NCI-H524 (cell line): ENCODE measurements at regions not wholly inside any gene's neighbourhood (a gene's known extent, or its start where the extent isn't known, plus 50 kb on each side); places are given as distances from the start of the nearest gene placed in this dataset.
A peak's percentile ranks its signal among the peaks of the same experiment; 100 is the strongest.
"Not testable (repeated sequence)": the region's sequence is repeated elsewhere in the genome, so short reads cannot be mapped to it uniquely, and the experiment has no call there.

Source experiments
- DNase-seq, 2 experiments: peaks; one replicate each; lab custom pipeline; 2025; lab: John Stamatoyannopoulos, UW

DNA sequence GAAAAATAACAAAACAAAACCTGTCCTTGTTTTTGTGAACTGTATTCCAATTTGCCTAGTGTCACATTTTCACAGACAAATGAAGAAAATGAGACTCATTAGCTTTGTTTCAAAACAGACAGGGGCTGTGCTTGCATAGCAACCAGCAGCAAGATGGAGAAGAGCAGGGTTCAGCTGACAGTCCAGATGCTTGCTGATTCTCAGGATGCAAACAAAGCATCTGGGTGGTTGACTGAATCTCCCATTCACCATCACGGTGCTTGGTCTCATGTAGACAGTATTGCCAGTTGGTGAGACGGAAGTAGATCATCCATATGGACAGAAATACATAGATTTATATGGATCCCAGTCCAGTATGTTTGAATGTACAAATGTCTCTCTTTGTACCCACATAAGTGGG, 326.8 kb downstream of the CCDC85A start:
- DNase-seq: peak in 1 of 2 experiments; percentile 82

DNA sequence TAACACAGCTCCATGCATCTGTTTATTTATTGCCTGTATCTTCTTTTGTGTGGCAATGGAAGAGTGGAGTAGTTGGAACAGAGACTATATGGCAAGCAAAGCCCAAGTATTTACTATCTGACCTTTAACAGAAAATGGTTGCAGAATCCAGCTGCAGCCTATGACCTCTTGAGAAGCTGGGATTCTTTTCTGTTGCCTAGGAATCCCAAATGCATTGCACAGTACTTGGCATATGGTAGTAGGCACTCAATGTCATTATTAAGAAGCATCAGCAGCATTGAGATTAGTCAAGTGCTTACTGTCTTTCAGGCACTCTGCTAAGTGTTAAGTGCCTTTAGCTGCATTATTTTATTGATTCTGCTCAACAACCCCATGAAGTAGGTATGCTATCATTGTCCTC, 331.6 kb downstream of the CCDC85A start:
- DNase-seq: peak; percentile 87 to 97

DNA sequence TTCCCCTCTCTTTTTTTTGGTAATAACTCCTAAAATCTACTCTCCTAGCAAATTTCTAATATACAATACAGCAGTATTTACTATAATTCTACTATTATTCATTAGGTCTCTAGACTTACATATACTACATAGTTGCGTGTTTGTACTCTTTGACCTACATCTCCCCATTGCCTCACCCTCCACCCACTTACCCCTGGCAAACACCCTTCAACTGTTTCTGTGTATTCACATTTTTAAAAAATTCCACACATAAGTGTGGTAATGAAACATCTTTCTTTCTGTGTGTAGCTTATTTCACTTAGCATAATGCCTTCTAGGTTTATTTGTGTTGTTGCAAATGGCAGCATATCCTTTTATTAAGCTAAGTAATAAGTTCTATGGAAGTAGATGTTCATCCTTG, 336.0 kb downstream of the CCDC85A start:
- DNase-seq: no peak

DNA sequence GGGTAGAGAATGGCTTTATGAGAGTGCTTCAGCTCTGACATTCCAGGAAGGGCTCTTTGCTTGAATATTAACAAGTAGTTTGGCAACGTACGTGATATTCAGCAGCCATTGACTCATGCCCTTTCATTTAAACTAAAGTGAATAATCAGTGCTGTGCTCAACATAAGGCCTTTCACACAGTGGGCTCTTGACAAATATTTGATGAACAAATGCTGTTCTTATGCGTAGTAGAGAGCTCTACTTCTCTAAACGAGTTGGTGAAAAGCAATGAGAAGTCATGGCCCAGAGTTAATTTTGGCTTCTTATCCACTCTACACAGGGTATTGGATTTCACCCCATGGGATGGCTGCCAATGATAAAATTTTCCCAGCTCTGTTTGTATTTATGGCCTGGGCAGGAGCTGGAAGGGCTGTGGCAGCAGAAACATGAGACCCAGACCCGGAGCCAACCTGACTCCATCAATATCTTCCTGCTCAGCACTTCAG, 338.9 kb downstream of the CCDC85A start:
- peak; percentile 46 to 90 for DNase-seq

GRCh38 chr2:56523816-56524215, 340.0 kb downstream of the CCDC85A start:
- no peak for DNase-seq

DNA sequence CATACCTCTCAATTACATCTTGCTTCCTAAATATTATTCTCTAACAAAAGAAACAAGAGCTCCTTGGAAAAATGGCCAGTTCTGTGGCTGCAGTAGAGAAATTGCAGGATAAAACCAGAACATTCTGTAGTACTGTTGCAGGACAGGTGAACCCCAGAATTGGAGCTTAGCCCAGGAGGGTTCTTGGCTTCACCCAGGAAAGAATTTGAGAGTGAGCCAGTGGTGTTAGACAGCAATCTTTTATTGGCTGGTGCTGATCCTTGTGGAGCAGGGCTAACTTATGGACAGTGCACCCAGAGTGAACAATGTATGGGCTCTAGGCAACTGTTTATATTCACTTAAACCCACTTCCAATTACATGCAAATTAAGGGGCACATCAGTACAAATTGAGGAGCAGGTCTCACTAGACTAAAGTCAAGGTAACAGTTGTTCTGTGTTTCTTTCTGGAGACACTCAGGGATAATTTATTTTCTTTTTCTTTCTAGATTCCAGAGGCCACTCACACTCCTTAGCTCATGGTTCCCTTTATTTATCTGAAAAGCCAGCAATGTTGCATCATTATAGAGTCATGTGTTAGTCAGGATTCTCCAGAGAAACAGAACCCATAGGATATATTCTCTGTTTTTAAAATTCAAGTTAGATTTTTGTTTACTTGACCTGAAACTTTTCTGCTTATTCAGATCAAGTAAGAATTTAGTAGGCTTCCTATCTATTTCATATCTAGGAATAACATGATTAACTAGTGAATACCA, 348.1 kb downstream of the CCDC85A start:
- DNase-seq: no peak

GRCh38 chr2:56534321-56534720, 350.5 kb downstream of the CCDC85A start:
- no peak for DNase-seq

DNA sequence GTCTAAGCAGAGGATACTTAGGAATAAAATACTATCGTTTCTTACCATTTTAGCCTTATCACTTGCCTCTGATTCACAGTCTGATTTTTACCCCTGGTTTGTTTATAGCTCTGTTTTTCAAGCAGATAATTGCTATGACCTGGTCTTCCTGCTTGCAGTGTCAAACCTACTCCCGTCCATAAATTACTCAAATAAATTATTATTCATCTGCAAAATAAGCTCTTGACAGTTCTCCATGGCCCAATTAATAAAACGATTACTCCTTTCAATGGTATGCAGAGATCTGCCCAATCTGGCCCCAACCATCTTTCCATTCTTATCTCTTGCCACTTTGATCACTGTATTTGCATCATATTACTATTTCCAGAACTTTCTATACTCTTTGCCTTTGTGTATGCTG, 354.0 kb downstream of the CCDC85A start:
- no peak for DNase-seq

- no peak for DNase-seq
Observed at GRCh38 chr2:56539618-56540017, 355.8 kb downstream of the CCDC85A start.

GRCh38 chr2:56540467-56540866, 356.7 kb downstream of the CCDC85A start:
- DNase-seq: no peak

GRCh38 chr2:56540916-56541315, 357.1 kb downstream of the CCDC85A start:
- no peak for DNase-seq

DNA sequence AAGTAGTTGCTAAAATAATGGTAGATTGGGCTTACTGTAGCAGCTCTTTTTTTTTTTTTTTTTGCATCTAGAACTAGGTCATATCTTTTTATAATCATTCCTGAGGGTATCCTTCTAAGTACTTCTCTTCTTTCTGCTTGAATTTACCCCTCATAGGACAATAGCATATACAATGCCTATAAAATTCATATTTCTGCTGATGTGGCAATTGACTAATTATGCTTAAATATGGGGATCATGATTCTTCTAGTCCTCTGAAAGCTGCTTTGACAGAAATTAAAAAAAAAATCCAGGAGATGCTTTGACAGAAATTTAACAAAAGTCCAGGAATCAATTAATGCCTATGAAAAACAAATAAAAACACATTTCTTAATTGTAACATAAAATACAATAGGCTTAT, 358.4 kb downstream of the CCDC85A start:
- DNase-seq: no peak

- DNase-seq: no peak
Observed at GRCh38 chr2:56565143-56565542, 381.4 kb downstream of the CCDC85A start.

- DNase-seq: no peak
Observed at GRCh38 chr2:56571074-56571473, 387.3 kb downstream of the CCDC85A start.

DNA sequence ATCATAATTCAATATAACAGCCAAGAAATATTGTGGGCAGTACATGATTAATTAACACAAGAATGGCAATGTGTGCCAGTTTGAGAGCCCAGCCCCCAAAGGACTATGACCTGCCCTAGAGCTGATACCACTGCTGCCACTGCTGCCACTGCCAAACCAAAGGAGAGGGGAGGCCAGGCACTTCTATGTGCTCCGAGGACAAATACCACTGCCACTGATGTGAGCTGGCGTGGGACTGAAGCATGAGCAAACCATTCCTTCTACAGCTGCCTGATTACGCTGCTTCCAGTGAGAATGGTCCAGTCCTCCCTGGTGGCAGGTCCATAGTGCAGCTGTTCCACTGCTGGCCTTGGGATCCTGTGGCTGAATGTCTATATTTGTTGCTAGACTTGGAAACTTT, 392.2 kb downstream of the CCDC85A start:
- DNase-seq: no peak

- no peak for DNase-seq
Observed at GRCh38 chr2:56580242-56580641, 396.5 kb downstream of the CCDC85A start.

- no peak for DNase-seq
Observed at GRCh38 chr2:56582570-56582969, 398.8 kb downstream of the CCDC85A start.

- peak in 1 of 2 experiments; percentile 47 for DNase-seq
Observed at GRCh38 chr2:56583796-56584315, 400.1 kb downstream of the CCDC85A start.

DNA sequence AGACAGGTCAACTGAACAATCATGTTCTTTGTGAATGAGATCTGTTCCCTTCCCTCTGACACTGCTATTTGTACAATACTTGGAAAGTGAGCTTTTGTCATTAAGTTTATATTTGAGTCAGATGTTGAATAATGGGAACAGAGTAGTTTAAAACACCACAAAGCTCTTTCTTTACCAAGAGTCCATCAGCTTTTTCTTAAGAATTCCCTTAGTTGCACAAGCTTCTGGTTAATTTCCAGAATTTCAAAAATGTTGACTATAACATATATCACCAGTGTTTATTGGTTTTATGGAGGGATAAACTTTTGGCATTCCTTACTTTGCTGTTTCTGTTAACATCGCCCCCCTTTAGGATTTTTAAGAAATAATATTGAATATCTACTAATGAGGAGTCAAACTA, 403.7 kb downstream of the CCDC85A start:
- no peak for DNase-seq

DNA sequence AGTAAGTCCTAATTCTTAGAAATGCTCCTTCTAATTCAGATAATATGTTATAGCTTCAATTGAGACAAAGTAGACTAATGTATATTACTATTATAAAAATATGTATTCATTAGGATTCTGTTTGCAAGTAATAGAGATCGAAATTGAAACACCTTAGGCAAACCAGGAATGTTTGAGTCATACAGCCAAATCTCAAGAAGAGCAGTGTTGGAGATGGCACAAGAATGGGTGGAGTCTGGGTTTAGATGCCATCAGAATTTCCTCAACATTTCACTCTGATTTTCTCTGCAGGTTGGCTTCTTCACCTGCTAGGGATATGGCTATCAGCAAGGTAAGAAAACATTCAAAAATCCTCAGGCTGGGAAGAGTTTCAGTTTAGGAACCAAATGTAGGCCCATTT, 405.4 kb downstream of the CCDC85A start:
- no peak for DNase-seq

GRCh38 chr2:56589835-56590234, 406.0 kb downstream of the CCDC85A start:
- DNase-seq: no peak

DNA sequence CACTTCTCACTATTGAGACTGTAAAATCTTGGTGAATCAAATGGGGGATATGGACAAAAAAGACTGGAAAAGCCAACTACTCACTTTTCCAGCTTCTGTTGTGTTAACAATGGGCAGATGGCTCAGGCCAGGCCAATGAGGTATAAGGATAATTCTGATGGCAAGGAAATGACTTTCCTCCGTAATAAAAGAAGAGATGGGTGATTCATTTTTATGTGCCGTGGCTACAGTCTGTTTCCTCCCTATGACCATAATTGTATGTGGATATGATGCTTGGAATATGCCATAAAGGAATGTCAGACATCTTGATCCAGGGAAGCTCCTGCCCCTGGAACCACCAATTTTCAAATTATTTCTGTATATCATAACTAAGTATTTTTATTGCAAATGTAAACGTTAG, 406.8 kb downstream of the CCDC85A start:
- DNase-seq: no peak

- DNase-seq: not testable (repeated sequence)
Observed at GRCh38 chr2:56606086-56606485, 422.3 kb downstream of the CCDC85A start.

DNA sequence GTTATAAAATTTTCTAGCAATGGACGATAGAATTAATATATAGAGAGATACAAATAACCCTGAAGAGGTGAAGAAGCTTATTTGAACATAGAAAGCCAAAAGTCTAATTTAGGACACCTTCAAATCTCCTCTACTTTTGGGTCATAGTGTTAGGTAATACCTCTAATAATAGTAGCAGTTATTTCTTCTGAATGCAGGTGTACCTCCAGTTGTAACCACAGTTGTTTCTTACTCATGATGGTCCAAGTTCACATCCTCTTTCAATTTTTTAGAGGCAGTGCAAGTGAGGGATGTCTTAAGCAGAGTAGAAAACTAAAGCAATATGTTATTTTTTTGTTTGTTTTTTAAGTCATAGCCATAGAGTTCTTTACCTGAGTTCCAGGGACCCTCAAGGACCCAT, 429.5 kb downstream of the CCDC85A start:
- no peak for DNase-seq
